H9 (cell line): ENCODE measurements at regions not wholly inside any gene's neighbourhood (a gene's known extent, or its start where the extent isn't known, plus 50 kb on each side); places are given as distances from the start of the nearest gene placed in this dataset.
"Not testable (repeated sequence)": the region's sequence is repeated elsewhere in the genome, so short reads cannot be mapped to it uniquely, and the experiment has no call there.

Source experiments
- DNase-seq: peaks from one replicate; pipeline ENCODE4 v3.0.0-alpha.2; 2017
- H2AFZ ChIP-seq: one replicate; pipeline ENCODE4 v1.6.1; 2013; ENCODE audit warnings: mild to moderate bottlenecking, low read length, control low read depth, moderate library complexity
- H2AK5ac ChIP-seq: 2 replicates; pipeline ENCODE4 v1.6.1; 2013; ENCODE audit warnings: low read length, control low read depth, mixed read lengths; ENCODE audit not compliant: insufficient read length
- H2BK120ac ChIP-seq: one replicate; pipeline ENCODE4 v1.6.1; 2013; ENCODE audit warnings: low read depth, mild to moderate bottlenecking, low read length, control low read depth, inconsistent platforms; ENCODE audit not compliant: poor library complexity, severe bottlenecking
- H2BK12ac ChIP-seq: 2 replicates; pipeline ENCODE4 v1.6.1; 2013; ENCODE audit warnings: low read length, control low read depth, mixed read lengths, low read depth; ENCODE audit not compliant: insufficient read length
- H2BK15ac ChIP-seq: 2 replicates; pipeline ENCODE4 v1.6.1; 2013; ENCODE audit warnings: low read depth, low read length, control low read depth
- H2BK20ac ChIP-seq: one replicate; pipeline ENCODE4 v1.6.1; 2013; ENCODE audit warnings: low read depth, mild to moderate bottlenecking, low read length, control low read depth, inconsistent platforms; ENCODE audit not compliant: poor library complexity, severe bottlenecking
- H2BK5ac ChIP-seq: 2 replicates; pipeline ENCODE4 v1.6.1; 2013; ENCODE audit warnings: low read length, control low read depth, mixed read lengths; ENCODE audit not compliant: insufficient read length
- H3K14ac ChIP-seq: 2 replicates; pipeline ENCODE4 v1.6.1; 2013; ENCODE audit warnings: low read length, control low read depth; ENCODE audit not compliant: insufficient read depth
- H3K18ac ChIP-seq: 2 replicates; pipeline ENCODE4 v1.6.1; 2013; ENCODE audit warnings: low read depth, mild to moderate bottlenecking, mixed read lengths, low read length, control low read depth; ENCODE audit not compliant: insufficient read length
- H3K23ac ChIP-seq: 2 replicates; pipeline ENCODE4 v1.6.1; 2013; ENCODE audit warnings: low read length, control low read depth, mixed read lengths, low read depth; ENCODE audit not compliant: insufficient read length
- H3K23me2 ChIP-seq: 2 replicates; pipeline ENCODE4 v1.6.1; 2013; ENCODE audit warnings: low read depth, mild to moderate bottlenecking, mixed read lengths, low read length, control low read depth; ENCODE audit not compliant: insufficient read length, poor library complexity, severe bottlenecking
- H3K27ac ChIP-seq: 2 replicates; pipeline ENCODE4 v1.5.1; 2013; ENCODE audit warnings: low read length, control low read depth, mixed read lengths, low read depth; ENCODE audit not compliant: insufficient read length
- H3K27me3 ChIP-seq: 2 replicates; pipeline ENCODE4 v1.6.1; 2013; ENCODE audit warnings: low read length, control low read depth, inconsistent platforms; ENCODE audit not compliant: insufficient read depth
- H3K4ac ChIP-seq: 2 replicates; pipeline ENCODE4 v1.6.1; 2013; ENCODE audit warnings: low read depth, mild to moderate bottlenecking, control low read depth, inconsistent platforms, low read length, moderate library complexity
- H3K4me1 ChIP-seq: 2 replicates; pipeline ENCODE4 v1.6.1; 2013; ENCODE audit warnings: low read length, control low read depth, inconsistent platforms; ENCODE audit not compliant: insufficient read depth
- H3K4me2 ChIP-seq: 2 replicates; pipeline ENCODE4 v1.6.1; 2013; ENCODE audit warnings: low read length, control low read depth, mixed read lengths; ENCODE audit not compliant: insufficient read length, insufficient read depth
- H3K56ac ChIP-seq: 2 replicates; pipeline ENCODE4 v1.6.1; 2013; ENCODE audit warnings: low read depth, mild to moderate bottlenecking, mixed read lengths, low read length, control low read depth; ENCODE audit not compliant: insufficient read length
- H3K79me1 ChIP-seq: 2 replicates; pipeline ENCODE4 v1.6.1; 2013; ENCODE audit warnings: low read depth, mild to moderate bottlenecking, moderate library complexity, low read length, control low read depth, inconsistent platforms; ENCODE audit not compliant: insufficient read depth, poor library complexity, severe bottlenecking
- H3K79me2 ChIP-seq: 2 replicates; pipeline ENCODE4 v1.6.1; 2013; ENCODE audit warnings: low read length, control low read depth, inconsistent platforms; ENCODE audit not compliant: insufficient read depth
- H3K9ac ChIP-seq: 2 replicates; pipeline ENCODE4 v1.6.1; 2013; ENCODE audit warnings: low read length, control low read depth, mixed read lengths; ENCODE audit not compliant: insufficient read length; ENCODE audit errors: extremely low read depth
- H3K9me3 ChIP-seq: one replicate; pipeline ENCODE4 v1.6.1; 2013; ENCODE audit warnings: low read depth, low read length, inconsistent platforms; ENCODE audit not compliant: control insufficient read depth
- H3T11ph ChIP-seq: one replicate; pipeline ENCODE4 v1.6.1; 2013; ENCODE audit warnings: mild to moderate bottlenecking, low read length, control low read depth, inconsistent platforms
- H4K20me1 ChIP-seq: one replicate; pipeline ENCODE4 v1.6.1; 2013; ENCODE audit not compliant: control insufficient read depth, insufficient read length, insufficient read depth
- H4K5ac ChIP-seq: 2 replicates; pipeline ENCODE4 v1.6.1; 2013; ENCODE audit warnings: low read depth, mild to moderate bottlenecking, mixed read lengths, low read length, control low read depth; ENCODE audit not compliant: insufficient read length
- H4K8ac ChIP-seq: replicated peaks from 2 replicates; pipeline ENCODE4 v1.6.1; 2013; ENCODE audit warnings: low read length, control low read depth, mixed read lengths, low read depth; ENCODE audit not compliant: insufficient read length
- H4K91ac ChIP-seq: 2 replicates; pipeline ENCODE4 v1.6.1; 2013; ENCODE audit warnings: low read depth, mild to moderate bottlenecking, moderate library complexity, mixed read lengths, low read length, control low read depth; ENCODE audit not compliant: insufficient read length
- H3K27ac Mint-ChIP-seq, 3 experiments: 2 replicates in 2 of 3; 3 replicates in 1 of 3; pipeline ENCODE4 v1.8.0; 2020 to 2021; ENCODE audit warnings: mixed read lengths in 3 of 3, mild to moderate bottlenecking in 1 of 3, moderate library complexity in 1 of 3
- H3K27me3 Mint-ChIP-seq: 2 replicates; pipeline ENCODE4 v1.8.0; 2021; ENCODE audit warnings: low read depth, mild to moderate bottlenecking, moderate library complexity, mixed read lengths
- H3K36me3 Mint-ChIP-seq, 3 experiments: 2 replicates in 2 of 3; 3 replicates in 1 of 3; pipeline ENCODE4 v1.8.0; 2020 to 2021; ENCODE audit warnings: low read depth in 3 of 3, mixed read lengths in 3 of 3; ENCODE audit not compliant: insufficient read depth in 1 of 3
- H3K4me1 Mint-ChIP-seq, 2 experiments: 2 replicates each; pipeline ENCODE4 v1.8.0; 2020; ENCODE audit warnings: mixed read lengths in 2 of 2
- H3K4me3 Mint-ChIP-seq, 2 experiments: 2 replicates in 1 of 2; 3 replicates in 1 of 2; pipeline ENCODE4 v1.8.0; 2020 to 2021; ENCODE audit warnings: mild to moderate bottlenecking in 2 of 2, mixed read lengths in 2 of 2, moderate library complexity in 1 of 2
- H3K9me3 Mint-ChIP-seq, 2 experiments: 2 replicates in 1 of 2; 3 replicates in 1 of 2; pipeline ENCODE4 v1.8.0; 2020; ENCODE audit warnings: mild to moderate bottlenecking in 2 of 2, mixed read lengths in 2 of 2, moderate library complexity in 1 of 2
- CTCF ChIP-seq: fragments of 200-600 bp; sonication (generic); conservative IDR thresholded peaks from 3 replicates; pipeline ENCODE4 v1.8.0; 2021; ENCODE audit warnings: antibody characterized with exemption, mild to moderate bottlenecking
- WGBS: extraction: QIAGEN DNeasy Blood & Tissue Kit; methylation state at CpG from one replicate; pipeline ENCODE4 v1.1.7; 2013; ENCODE audit warnings: missing lambda C conversion rate, low lambda C conversion rate, mixed read lengths; ENCODE audit not compliant: insufficient read length; ENCODE audit errors: extremely low coverage; 5-methylcytosine and 5-hydroxymethylcytosine counted together

- Histone ChIP-seq H2BK12ac (no peak overlapping the region), H3K9me3 (peaks cover 37% of the 10 kb centered on the region), H3K23me2 (no peaks in the 10 kb centered on the region), H3K4ac (no peak overlapping the region), H3K56ac (no peak overlapping the region), H3K27ac (no peak overlapping the region), H3K9ac (no peak overlapping the region), H4K91ac (no peak overlapping the region), H2AFZ (no peak overlapping the region), H2AK5ac (no peak overlapping the region), H4K8ac (no peak overlapping the region), H3T11ph (no peak overlapping the region), H3K27me3 (no peaks in the 10 kb centered on the region), H4K5ac (no peak overlapping the region), H3K14ac (no peak overlapping the region), H2BK120ac (no peak overlapping the region), H3K18ac (no peak overlapping the region), H4K20me1 (no peaks in the 10 kb centered on the region), H2BK15ac (no peak overlapping the region), H3K4me2 (no peak overlapping the region), H2BK20ac (no peak overlapping the region), H3K23ac (no peak overlapping the region), H3K4me1 (no peaks in the 10 kb centered on the region), H2BK5ac (no peak overlapping the region), H3K79me2 (no peaks in the 10 kb centered on the region), H3K79me1 (no peaks in the 10 kb centered on the region)
- Mint-ChIP-seq H3K27me3 (no peaks in the 10 kb centered on the region; the same call in 1 of the 2 replicates), H3K4me1 (no peaks in the 10 kb centered on the region), H3K4me3 (no peak overlapping the region), H3K36me3 (peaks cover 0 to 23% (median 2%) of the 10 kb centered on the region in 3 experiments; a peak in 4 of 7 replicates), H3K9me3 (peaks cover 83 to 89% of the 10 kb centered on the region in 2 experiments), H3K27ac (no peak overlapping the region)
- no peak for DNase-seq
- no peak for TF ChIP-seq CTCF
- no CpG with 5 or more reads among the region's 4 CpGs for WGBS
Observed at GRCh38 chr10:42707234-42707633, 68.9 kb upstream of the ZNF33B start.

DNA sequence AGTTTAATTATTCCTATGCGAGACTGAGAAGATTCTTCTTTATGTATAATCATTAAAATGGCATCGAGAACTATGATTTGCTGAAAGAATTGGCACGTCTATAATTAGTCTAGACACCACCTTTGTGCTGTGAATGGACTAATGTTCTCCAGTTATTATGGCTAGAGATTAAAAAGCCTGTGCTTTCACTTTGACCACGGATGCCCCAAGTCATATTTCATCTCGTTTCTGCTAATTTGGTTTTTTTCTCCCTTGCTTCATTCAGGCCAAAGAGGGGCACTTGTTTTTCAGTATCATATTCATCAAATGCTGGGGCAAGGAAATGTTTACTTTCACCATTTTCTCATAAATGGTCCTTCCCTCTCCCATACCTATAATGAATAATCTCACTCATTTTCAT is 63.3 kb upstream of the BMS1 start:
- not testable (repeated sequence) for H3K4ac ChIP-seq, H3K79me1 ChIP-seq, H3K56ac ChIP-seq, H2BK15ac ChIP-seq, H3K27ac Mint-ChIP-seq, H3K27me3 Mint-ChIP-seq, H4K91ac ChIP-seq, H4K8ac ChIP-seq, H2BK120ac ChIP-seq, H3K4me3 Mint-ChIP-seq, H2BK5ac ChIP-seq, H2AFZ ChIP-seq, H2BK20ac ChIP-seq, H3T11ph ChIP-seq, H3K27ac ChIP-seq, H3K23ac ChIP-seq, H3K4me2 ChIP-seq, H3K27me3 ChIP-seq, DNase-seq, H3K14ac ChIP-seq, H3K4me1 ChIP-seq, H3K9ac ChIP-seq, H3K4me1 Mint-ChIP-seq, H2AK5ac ChIP-seq, H4K5ac ChIP-seq, H3K23me2 ChIP-seq, H4K20me1 ChIP-seq, H3K79me2 ChIP-seq, H3K18ac ChIP-seq, H2BK12ac ChIP-seq
- H3K9me3 ChIP-seq, result peaks cover 32% of the 10 kb centered on the region
- no CpG with 5 or more reads among the region's 5 CpGs for WGBS
- Mint-ChIP-seq H3K9me3 (peaks cover 78 to 89% of the 10 kb centered on the region in 2 experiments), H3K36me3 (peaks cover 0 to 24% (median 4%) of the 10 kb centered on the region in 3 experiments; a peak in 3 of 7 replicates)
